A549 (cell line): ENCODE measurements at regions not wholly inside any gene's neighbourhood (a gene's known extent, or its start where the extent isn't known, plus 50 kb on each side); places are given as distances from the start of the nearest gene placed in this dataset.

Source experiments
- BCL3 ChIP-seq: fragments of >200 bp; sonication (Bioruptor Twin); formaldehyde crosslinking; IDR thresholded peaks from 3 replicates; pipeline ENCODE4 v1.6.1; 2016
- BHLHE40 ChIP-seq: IDR thresholded peaks from 2 replicates; pipeline ENCODE4 v1.6.1; 2012; ENCODE audit warnings: low read depth, low read length, inconsistent platforms
- CHD2 ChIP-seq: fragments of 150-350 bp; IDR thresholded peaks from 2 replicates; pipeline ENCODE4 v1.6.1; 2014; ENCODE audit warnings: low read length; ENCODE audit not compliant: partially characterized antibody
- CTCF ChIP-seq: fragments of >200 bp; sonication (Bioruptor Twin); formaldehyde crosslinking; IDR thresholded peaks from 3 replicates; pipeline ENCODE4 v1.5.1; 2016
- E2F6 ChIP-seq: IDR thresholded peaks from 2 replicates; pipeline ENCODE4 v1.6.1; 2012; ENCODE audit warnings: low read depth, borderline replicate concordance
- EP300 ChIP-seq, 2 experiments: fragments of >200 bp; sonication (Bioruptor Twin); formaldehyde crosslinking; IDR thresholded peaks; 2 replicates in 1 of 2; 3 replicates in 1 of 2; pipeline ENCODE4 v1.6.1; 2016 to 2017
- MAFK ChIP-seq: fragments of 450-650 bp; IDR thresholded peaks from 2 replicates; pipeline ENCODE4 v1.6.1; 2014; ENCODE audit not compliant: partially characterized antibody
- MYC ChIP-seq: IDR thresholded peaks from 2 replicates; pipeline ENCODE4 v1.6.1; 2012; ENCODE audit warnings: mild to moderate bottlenecking, inconsistent platforms, low read length, improper control_type of control experiment, borderline replicate concordance
- PBX3 ChIP-seq: IDR thresholded peaks from 2 replicates; pipeline ENCODE4 v1.6.1; 2012
- POLR2A ChIP-seq: IDR thresholded peaks from 2 replicates; pipeline ENCODE4 v1.6.1; 2012; ENCODE audit warnings: mild to moderate bottlenecking, low read length
- RAD21 ChIP-seq, 2 experiments: fragments of >200 bp in 1 of 2; sonication (Bioruptor Twin) in 1 of 2; formaldehyde crosslinking in 1 of 2; IDR thresholded peaks in 1 of 2; conservative IDR thresholded peaks in 1 of 2; 2 replicates in 1 of 2; 3 replicates in 1 of 2; pipeline ENCODE4 v1.6.1; 2012 to 2018; ENCODE audit warnings: inconsistent platforms in 1 of 2
- RFX5 ChIP-seq: fragments of 450-650 bp; IDR thresholded peaks from 2 replicates; pipeline ENCODE4 v1.7.1; 2014; ENCODE audit warnings: antibody characterized with exemption, mild to moderate bottlenecking, moderate library complexity
- SMC3 ChIP-seq: fragments of >200 bp; sonication (Bioruptor Twin); formaldehyde crosslinking; IDR thresholded peaks from 3 replicates; pipeline ENCODE4 v1.6.1; 2018; ENCODE audit warnings: inconsistent platforms
- TP53 ChIP-seq: fragments of 250-450 bp; sonication (Bioruptor Pico); IDR thresholded peaks from 2 replicates; pipeline ENCODE4 v1.5.0; 2021; ENCODE audit warnings: mild to moderate bottlenecking, moderate library complexity

GRCh38 chr2:2872713-2873449 is 504.7 kb downstream of the EIPR1 start:
- TF ChIP-seq MYC: no peak
- no peak for TF ChIP-seq BCL3
- no peak for TF ChIP-seq MAFK
- no peak for TF ChIP-seq SMC3
- no peak for TF ChIP-seq CTCF
- TF ChIP-seq RAD21 (conservative IDR thresholded peaks at IDR 0.05 in 1 of 2, IDR thresholded peaks at IDR 0.05 in 1 of 2): no peak
- TF ChIP-seq PBX3: no peak
- TF ChIP-seq EP300 (IDR thresholded peaks at IDR 0.05): no peak
- TF ChIP-seq TP53 (CRISPR knock-in tag): no peak
- no peak for TF ChIP-seq RFX5
- no peak for TF ChIP-seq POLR2A
- no peak for TF ChIP-seq E2F6
- no peak for TF ChIP-seq CHD2
- no peak for TF ChIP-seq BHLHE40
